IMR-90 (cell line): ENCODE measurements at regions not wholly inside any gene's neighbourhood (a gene's known extent, or its start where the extent isn't known, plus 50 kb on each side); places are given as distances from the start of the nearest gene placed in this dataset.

Experiments used
- ATAC-seq: fragments of 200-7000 bp; cut with Tn5 transposase; 2 replicates; pipeline ENCODE4 v1.9.1; 2020; ENCODE audit warnings: low read depth, mild to moderate bottlenecking, moderate library complexity
- BruUV-seq: library from RNA; stranded (reverse); fragments of 400-500 nt; replicated peaks from 2 replicates; lab custom pipeline; 2021; lab: Mats Ljungman, UMichigan
- CTCF ChIA-PET: fragments of 300-600 bp; formaldehyde crosslinking; extraction: SDS; loops from one replicate; lab custom pipeline; 2021; ENCODE audit warnings: antibody characterized with exemption; lab: Yijun Ruan, JAX
- POLR2A ChIA-PET: fragments of 300-600 bp; sonication (Branson Sonifier 250); formaldehyde crosslinking; loops from one replicate; lab custom pipeline; 2022; ENCODE audit warnings: antibody characterized with exemption; ENCODE audit not compliant: unreplicated experiment; lab: Charles Lee
- DNase-seq: peaks from one replicate; pipeline ENCODE4 v3.0.0; 2013
- H2AFZ ChIP-seq: replicated peaks from 2 replicates; pipeline ENCODE3; 2013; ENCODE audit warnings: low read length, mild to moderate bottlenecking; ENCODE audit not compliant: poor library complexity
- H2AK5ac ChIP-seq: 2 replicates; pipeline ENCODE4 v1.6.1; 2013; ENCODE audit warnings: low read depth, low read length, inconsistent platforms
- H2AK9ac ChIP-seq: replicated peaks from 2 replicates; pipeline ENCODE3; 2013; ENCODE audit warnings: mild to moderate bottlenecking, low read depth, low read length, moderate library complexity; ENCODE audit not compliant: poor library complexity
- H2BK120ac ChIP-seq: 2 replicates; pipeline ENCODE4 v1.6.1; 2013; ENCODE audit warnings: low read depth, low read length, inconsistent platforms
- H2BK15ac ChIP-seq: 3 replicates; pipeline ENCODE4 v1.6.1; 2013; ENCODE audit warnings: low read depth, low read length, inconsistent platforms
- H2BK20ac ChIP-seq: 2 replicates; pipeline ENCODE4 v1.6.1; 2013; ENCODE audit warnings: low read depth, mild to moderate bottlenecking, inconsistent platforms, low read length, moderate library complexity
- H2BK5ac ChIP-seq: 2 replicates; pipeline ENCODE4 v1.6.1; 2013; ENCODE audit warnings: mild to moderate bottlenecking, low read depth, low read length, inconsistent platforms; ENCODE audit not compliant: poor library complexity, severe bottlenecking
- H3K14ac ChIP-seq: replicated peaks from 2 replicates; pipeline ENCODE4 v1.6.1; 2013; ENCODE audit warnings: low read depth, low read length, inconsistent platforms
- H3K18ac ChIP-seq: 2 replicates; pipeline ENCODE4 v1.6.1; 2013; ENCODE audit warnings: low read depth, low read length, control low read depth
- H3K23ac ChIP-seq: 2 replicates; pipeline ENCODE4 v1.6.1; 2013; ENCODE audit warnings: low read depth, low read length, inconsistent platforms
- H3K27ac ChIP-seq: 2 replicates; pipeline ENCODE4 v1.5.1; 2013; ENCODE audit warnings: mild to moderate bottlenecking, control low read depth, low read length; ENCODE audit not compliant: insufficient read depth
- H3K27me3 ChIP-seq: 2 replicates; pipeline ENCODE4 v1.6.1; 2013; ENCODE audit warnings: low read length; ENCODE audit not compliant: control insufficient read depth, insufficient read depth
- H3K36me3 ChIP-seq: 2 replicates; pipeline ENCODE4 v1.6.1; 2013; ENCODE audit warnings: low read length, mixed read lengths; ENCODE audit not compliant: control insufficient read depth, insufficient read depth
- H3K4ac ChIP-seq: 2 replicates; pipeline ENCODE4 v1.6.1; 2013; ENCODE audit warnings: low read depth, low read length, inconsistent platforms
- H3K4me1 ChIP-seq: 2 replicates; pipeline ENCODE4 v1.6.1; 2013; ENCODE audit warnings: low read length, mixed read lengths; ENCODE audit not compliant: control insufficient read depth, insufficient read depth
- H3K4me2 ChIP-seq: 2 replicates; pipeline ENCODE4 v1.6.1; 2013; ENCODE audit warnings: low read depth, mild to moderate bottlenecking, control low read depth, low read length, moderate library complexity
- H3K4me3 ChIP-seq: 2 replicates; pipeline ENCODE4 v1.5.1; 2013; ENCODE audit warnings: low read depth, mild to moderate bottlenecking, control low read depth, low read length, moderate library complexity; ENCODE audit not compliant: insufficient read depth
- H3K56ac ChIP-seq: 2 replicates; pipeline ENCODE4 v1.6.1; 2013; ENCODE audit warnings: low read length, inconsistent platforms; ENCODE audit not compliant: insufficient read depth; ENCODE audit errors: extremely low read depth
- H3K79me1 ChIP-seq, 2 experiments: 2 replicates each; pipeline ENCODE4 v1.6.1; 2013; ENCODE audit warnings: low read length in 2 of 2, inconsistent platforms in 1 of 2, low read depth in 1 of 2
- H3K9ac ChIP-seq: 2 replicates; pipeline ENCODE4 v1.6.1; 2013; ENCODE audit warnings: low read depth, low read length, control low read depth
- H3K9me1 ChIP-seq: 2 replicates; pipeline ENCODE4 v1.6.1; 2013; ENCODE audit warnings: low read length, inconsistent platforms; ENCODE audit not compliant: insufficient read depth
- H3K9me3 ChIP-seq: 2 replicates; pipeline ENCODE4 v1.6.1; 2013; ENCODE audit warnings: low read length; ENCODE audit not compliant: control insufficient read depth, insufficient read depth
- H4K20me1 ChIP-seq: 2 replicates; pipeline ENCODE4 v1.6.1; 2013; ENCODE audit warnings: low read length, inconsistent platforms; ENCODE audit not compliant: insufficient read depth
- H4K5ac ChIP-seq: 2 replicates; pipeline ENCODE4 v1.6.1; 2013; ENCODE audit warnings: mild to moderate bottlenecking, low read depth, low read length, control low read depth
- H4K8ac ChIP-seq, 2 experiments: 2 replicates each; pipeline ENCODE4 v1.6.1; 2013; ENCODE audit warnings: low read depth in 2 of 2, low read length in 2 of 2, control low read depth in 1 of 2, inconsistent platforms in 1 of 2
- H4K91ac ChIP-seq: 2 replicates; pipeline ENCODE4 v1.6.1; 2013; ENCODE audit warnings: low read depth, low read length, inconsistent platforms; ENCODE audit not compliant: insufficient read depth
- BHLHE40 ChIP-seq: fragments of 150-350 bp; IDR thresholded peaks from 2 replicates; pipeline ENCODE4 v1.6.1; 2016; ENCODE audit warnings: mild to moderate bottlenecking, low read depth, low read length
- CEBPB ChIP-seq: IDR thresholded peaks from 2 replicates; pipeline ENCODE4 v1.6.1; 2012; ENCODE audit warnings: low read depth, low read length, improper control_type of control experiment
- CHD1 ChIP-seq: IDR thresholded peaks from 2 replicates; pipeline ENCODE4 v1.6.1; 2012; ENCODE audit warnings: low read depth, low read length, improper control_type of control experiment
- MAFK ChIP-seq: IDR thresholded peaks from 2 replicates; pipeline ENCODE4 v1.6.1; 2012; ENCODE audit warnings: low read depth, low read length, improper control_type of control experiment
- MAZ ChIP-seq: IDR thresholded peaks from 2 replicates; pipeline ENCODE4 v1.6.1; 2012; ENCODE audit warnings: low read depth, mild to moderate bottlenecking, low read length, improper control_type of control experiment, moderate library complexity, borderline replicate concordance
- MXI1 ChIP-seq: IDR thresholded peaks from 2 replicates; pipeline ENCODE4 v1.6.1; 2012; ENCODE audit warnings: low read depth, mild to moderate bottlenecking, low read length, moderate library complexity, borderline replicate concordance
- NFE2L2 ChIP-seq: fragments of 150-350 bp; IDR thresholded peaks from 2 replicates; pipeline ENCODE4 v1.6.1; 2016; ENCODE audit warnings: low read depth, mild to moderate bottlenecking, low read length
- POLR2A ChIP-seq: IDR thresholded peaks from 2 replicates; pipeline ENCODE4 v1.6.1; 2012; ENCODE audit warnings: mild to moderate bottlenecking, low read depth, low read length
- RAD21 ChIP-seq: IDR thresholded peaks from 2 replicates; pipeline ENCODE4 v1.6.1; 2012; ENCODE audit warnings: low read length, improper control_type of control experiment
- RFX5 ChIP-seq: IDR thresholded peaks from 2 replicates; pipeline ENCODE4 v1.8.0; 2012; ENCODE audit warnings: low read depth, mild to moderate bottlenecking, low read length, moderate library complexity
- SMC3 ChIP-seq: fragments of 150-350 bp; IDR thresholded peaks from 2 replicates; pipeline ENCODE4 v1.6.1; 2016; ENCODE audit warnings: low read depth, mild to moderate bottlenecking, antibody characterized with exemption, low read length, moderate library complexity
- WGBS, 2 experiments: methylation state at CpG; one replicate each; pipeline versions ENCODE4 v1.1.5 to v1.1.7; 2013; ENCODE audit warnings: missing lambda C conversion rate in 2 of 2; ENCODE audit not compliant: insufficient read length in 1 of 2; ENCODE audit errors: extremely low coverage in 2 of 2; 5-methylcytosine and 5-hydroxymethylcytosine counted together
- dilution Hi-C: fragments of 300-500 bp; cut with HindIII; formaldehyde crosslinking; loops from one replicate; pipeline ENCODE4 v1.14.3; 2018; ENCODE audit warnings: low sequenced_read_pairs; ENCODE audit not compliant: unreplicated experiment
- in situ Hi-C: fragments of 300-500 bp; cut with MboI; formaldehyde crosslinking; loops from 3 replicates; pipeline ENCODE4 v1.14.3; 2019; ENCODE audit warnings: low sequenced_read_pairs, inconsistent platforms, mixed read lengths
- intact Hi-C: fragments of 100-400 bp; cut with micrococcal nuclease; formaldehyde crosslinking; loops from 2 replicates; pipeline ENCODE4 v1.10.0; 2022
- TF ChIP-seq, protein P1 (sequence below): conservative IDR thresholded peaks from 2 replicates; pipeline ENCODE4 v1.5.1; 2012; ENCODE audit warnings: mild to moderate bottlenecking, low read depth, low read length, improper control_type of control experiment
- TF ChIP-seq, protein P2 (sequence below): fragments of 150-350 bp; IDR thresholded peaks from 2 replicates; pipeline ENCODE4 v1.6.1; 2016; ENCODE audit warnings: low read depth, mild to moderate bottlenecking, low read length, moderate library complexity, borderline replicate concordance
- TF ChIP-seq, protein P3 (sequence below): fragments of 150-350 bp; IDR thresholded peaks from 2 replicates; pipeline ENCODE4 v1.6.1; 2017; ENCODE audit warnings: mild to moderate bottlenecking, antibody characterized with exemption, low read length, low read depth

DNA sequence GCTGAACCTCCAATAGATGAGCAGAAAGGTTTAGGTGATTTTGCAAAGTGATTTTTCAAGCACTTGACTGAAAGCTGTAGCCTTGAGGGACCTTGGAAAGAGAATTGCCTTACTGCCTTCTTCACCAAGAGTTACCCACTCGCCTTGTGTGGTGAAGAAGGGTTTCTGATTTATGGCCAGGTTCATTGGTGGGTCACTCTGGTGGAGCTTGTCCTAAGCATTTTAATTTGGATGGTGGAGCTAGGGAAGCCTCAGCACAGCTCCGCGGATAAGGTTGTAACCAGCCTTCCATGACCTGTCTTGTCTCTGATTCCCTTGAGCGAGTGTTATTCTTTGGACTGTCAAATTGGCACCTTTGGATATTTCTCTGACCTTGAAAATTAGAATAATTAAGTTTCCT, 226.4 kb downstream of the FAT3 start:
- dilution Hi-C loops = no loop called here
- no peak overlapping the region for H2BK120ac ChIP-seq
- DNase-seq (no peak), ATAC-seq (no peak)
- H4K8ac ChIP-seq = no peak overlapping the region
- no peaks in the 10 kb centered on the region for H4K20me1 ChIP-seq
- H2AFZ ChIP-seq = no peak overlapping the region
- no peak overlapping the region for H3K4me3 ChIP-seq
- no peak for TF ChIP-seq BHLHE40
- TF ChIP-seq, protein P1, sequence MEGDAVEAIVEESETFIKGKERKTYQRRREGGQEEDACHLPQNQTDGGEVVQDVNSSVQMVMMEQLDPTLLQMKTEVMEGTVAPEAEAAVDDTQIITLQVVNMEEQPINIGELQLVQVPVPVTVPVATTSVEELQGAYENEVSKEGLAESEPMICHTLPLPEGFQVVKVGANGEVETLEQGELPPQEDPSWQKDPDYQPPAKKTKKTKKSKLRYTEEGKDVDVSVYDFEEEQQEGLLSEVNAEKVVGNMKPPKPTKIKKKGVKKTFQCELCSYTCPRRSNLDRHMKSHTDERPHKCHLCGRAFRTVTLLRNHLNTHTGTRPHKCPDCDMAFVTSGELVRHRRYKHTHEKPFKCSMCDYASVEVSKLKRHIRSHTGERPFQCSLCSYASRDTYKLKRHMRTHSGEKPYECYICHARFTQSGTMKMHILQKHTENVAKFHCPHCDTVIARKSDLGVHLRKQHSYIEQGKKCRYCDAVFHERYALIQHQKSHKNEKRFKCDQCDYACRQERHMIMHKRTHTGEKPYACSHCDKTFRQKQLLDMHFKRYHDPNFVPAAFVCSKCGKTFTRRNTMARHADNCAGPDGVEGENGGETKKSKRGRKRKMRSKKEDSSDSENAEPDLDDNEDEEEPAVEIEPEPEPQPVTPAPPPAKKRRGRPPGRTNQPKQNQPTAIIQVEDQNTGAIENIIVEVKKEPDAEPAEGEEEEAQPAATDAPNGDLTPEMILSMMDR = no peak
- no peak for TF ChIP-seq MAFK
- TF ChIP-seq NFE2L2 = no peak
- no peak for TF ChIP-seq POLR2A
- no peak for TF ChIP-seq MXI1
- no peak for TF ChIP-seq CEBPB
- TF ChIP-seq, protein P2, sequence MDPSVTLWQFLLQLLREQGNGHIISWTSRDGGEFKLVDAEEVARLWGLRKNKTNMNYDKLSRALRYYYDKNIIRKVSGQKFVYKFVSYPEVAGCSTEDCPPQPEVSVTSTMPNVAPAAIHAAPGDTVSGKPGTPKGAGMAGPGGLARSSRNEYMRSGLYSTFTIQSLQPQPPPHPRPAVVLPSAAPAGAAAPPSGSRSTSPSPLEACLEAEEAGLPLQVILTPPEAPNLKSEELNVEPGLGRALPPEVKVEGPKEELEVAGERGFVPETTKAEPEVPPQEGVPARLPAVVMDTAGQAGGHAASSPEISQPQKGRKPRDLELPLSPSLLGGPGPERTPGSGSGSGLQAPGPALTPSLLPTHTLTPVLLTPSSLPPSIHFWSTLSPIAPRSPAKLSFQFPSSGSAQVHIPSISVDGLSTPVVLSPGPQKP = no peak
- no peak for TF ChIP-seq RAD21
- TF ChIP-seq RFX5 = no peak
- TF ChIP-seq MAZ = no peak
- no peak for TF ChIP-seq CHD1
- TF ChIP-seq SMC3 = no peak
- TF ChIP-seq, protein P3, sequence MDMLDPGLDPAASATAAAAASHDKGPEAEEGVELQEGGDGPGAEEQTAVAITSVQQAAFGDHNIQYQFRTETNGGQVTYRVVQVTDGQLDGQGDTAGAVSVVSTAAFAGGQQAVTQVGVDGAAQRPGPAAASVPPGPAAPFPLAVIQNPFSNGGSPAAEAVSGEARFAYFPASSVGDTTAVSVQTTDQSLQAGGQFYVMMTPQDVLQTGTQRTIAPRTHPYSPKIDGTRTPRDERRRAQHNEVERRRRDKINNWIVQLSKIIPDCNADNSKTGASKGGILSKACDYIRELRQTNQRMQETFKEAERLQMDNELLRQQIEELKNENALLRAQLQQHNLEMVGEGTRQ = no peak
- ChIA-PET POLR2A (no interaction called here), CTCF (interaction anchor here (0.6 kb wide), 1 partner anchor 536 kb away, joined by 5 read pairs; no protein-coding TSS in a partner anchor)
- H3K4me2 ChIP-seq = no peak overlapping the region
- H3K27me3 ChIP-seq = no peaks in the 10 kb centered on the region
- H3K27ac ChIP-seq = no peak overlapping the region
- H2AK5ac ChIP-seq = no peak overlapping the region
- H3K36me3 ChIP-seq = no peaks in the 10 kb centered on the region
- H3K14ac ChIP-seq = no peak overlapping the region
- H3K18ac ChIP-seq = no peak overlapping the region
- no peak overlapping the region for H2BK20ac ChIP-seq
- BruUV-seq = no TSS peak
- no peaks in the 10 kb centered on the region for H3K79me1 ChIP-seq
- no peak overlapping the region for H2BK5ac ChIP-seq
- intact Hi-C loops = loop anchor here (10.0 kb wide), 1 partner anchor 226 kb away; the partner anchor contains the start of gene FAT3
- no peaks in the 10 kb centered on the region for H3K4me1 ChIP-seq
- no peak overlapping the region for H4K5ac ChIP-seq
- no CpG with 5 or more reads among the region's 4 CpGs for WGBS, 2 experiments
- H3K56ac ChIP-seq = no peak overlapping the region
- H4K91ac ChIP-seq = no peak overlapping the region
- no peaks in the 10 kb centered on the region for H3K9me1 ChIP-seq
- no peaks in the 10 kb centered on the region for H3K9me3 ChIP-seq
- H3K4ac ChIP-seq = no peak overlapping the region
- H3K23ac ChIP-seq = no peak overlapping the region
- H2BK15ac ChIP-seq = no peak overlapping the region
- in situ Hi-C loops = no loop called here
- H3K9ac ChIP-seq = no peak overlapping the region
- H2AK9ac ChIP-seq = no peak overlapping the region
